Gastroesophageal sphincter (tissue), 3 donors: ENCODE measurements at regions not wholly inside any gene's neighbourhood (a gene's known extent, or its start where the extent isn't known, plus 50 kb on each side); places are given as distances from the start of the nearest gene placed in this dataset.

ENCODE experiments used
- EP300 ChIP-seq: sonication (generic); formaldehyde crosslinking; IDR thresholded peaks from one replicate; pipeline ENCODE4 v1.6.1; 2017; ENCODE audit warnings: antibody characterized with exemption, mild to moderate bottlenecking
- POLR2A ChIP-seq, 2 donors: fragments of 450-650 bp; IDR thresholded peaks; one replicate each; pipeline ENCODE4 v1.6.1; 2017; ENCODE audit warnings: antibody characterized with exemption in 2 of 2, mild to moderate bottlenecking in 2 of 2, moderate library complexity in 1 of 2
- POLR2AphosphoS5 ChIP-seq: sonication (generic); formaldehyde crosslinking; IDR thresholded peaks from one replicate; pipeline ENCODE4 v1.6.1; 2017; ENCODE audit warnings: antibody characterized with exemption
- TF ChIP-seq, protein P1 (sequence below), 4 experiments: fragments of 200-600 bp in 2 of 4; fragments of 450-650 bp in 2 of 4; sonication (generic) in 1 of 4; IDR thresholded peaks; one replicate each; pipeline ENCODE4 v1.5.1; 2017 to 2019; ENCODE audit warnings: antibody characterized with exemption in 4 of 4, mild to moderate bottlenecking in 2 of 4, moderate library complexity in 2 of 4

DNA sequence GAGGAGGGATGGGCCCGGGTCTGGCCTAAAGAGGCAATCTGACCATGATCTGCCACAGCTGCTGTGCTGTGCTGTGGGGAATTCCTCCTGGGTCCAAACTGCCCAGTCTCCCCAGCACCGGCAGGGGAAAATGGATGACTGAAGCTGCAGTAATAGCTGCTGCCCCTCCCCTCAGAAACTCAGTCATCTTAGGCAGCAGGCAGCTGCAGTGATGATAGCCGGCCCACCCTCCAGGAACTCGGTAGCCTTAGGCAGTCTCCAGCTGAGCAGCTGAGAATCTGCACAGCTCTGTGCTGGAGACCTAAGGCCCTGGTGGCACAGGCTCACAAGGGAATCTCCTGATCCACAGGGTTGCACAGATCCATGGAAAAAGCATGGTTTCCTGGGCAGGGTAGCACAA lies 113.4 kb upstream of the USP38 start:
- no peak for TF ChIP-seq POLR2AphosphoS5
- TF ChIP-seq, protein P1, sequence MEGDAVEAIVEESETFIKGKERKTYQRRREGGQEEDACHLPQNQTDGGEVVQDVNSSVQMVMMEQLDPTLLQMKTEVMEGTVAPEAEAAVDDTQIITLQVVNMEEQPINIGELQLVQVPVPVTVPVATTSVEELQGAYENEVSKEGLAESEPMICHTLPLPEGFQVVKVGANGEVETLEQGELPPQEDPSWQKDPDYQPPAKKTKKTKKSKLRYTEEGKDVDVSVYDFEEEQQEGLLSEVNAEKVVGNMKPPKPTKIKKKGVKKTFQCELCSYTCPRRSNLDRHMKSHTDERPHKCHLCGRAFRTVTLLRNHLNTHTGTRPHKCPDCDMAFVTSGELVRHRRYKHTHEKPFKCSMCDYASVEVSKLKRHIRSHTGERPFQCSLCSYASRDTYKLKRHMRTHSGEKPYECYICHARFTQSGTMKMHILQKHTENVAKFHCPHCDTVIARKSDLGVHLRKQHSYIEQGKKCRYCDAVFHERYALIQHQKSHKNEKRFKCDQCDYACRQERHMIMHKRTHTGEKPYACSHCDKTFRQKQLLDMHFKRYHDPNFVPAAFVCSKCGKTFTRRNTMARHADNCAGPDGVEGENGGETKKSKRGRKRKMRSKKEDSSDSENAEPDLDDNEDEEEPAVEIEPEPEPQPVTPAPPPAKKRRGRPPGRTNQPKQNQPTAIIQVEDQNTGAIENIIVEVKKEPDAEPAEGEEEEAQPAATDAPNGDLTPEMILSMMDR (IDR thresholded peaks at IDR 0.05) = no peak
- no peak for TF ChIP-seq POLR2A (IDR thresholded peaks at IDR 0.05)
- TF ChIP-seq EP300 = no peak
